Vagina (tissue), 2 donors: ENCODE measurements at regions not wholly inside any gene's neighbourhood (a gene's known extent, or its start where the extent isn't known, plus 50 kb on each side); places are given as distances from the start of the nearest gene placed in this dataset.
"Not testable (repeated sequence)": the region's sequence is repeated elsewhere in the genome, so short reads cannot be mapped to it uniquely, and the experiment has no call there.

Source experiments
- DNase-seq, 2 donors: peaks; one replicate each; pipeline ENCODE4 v3.0.0-alpha.2; 2017; ENCODE audit errors: extremely low spot score in 2 of 2
- H3K27ac ChIP-seq: fragments of 200-600 bp; sonication (generic); one replicate; pipeline ENCODE4 v1.5.1; 2019
- H3K27me3 ChIP-seq: fragments of 200-600 bp; sonication (generic); one replicate; pipeline ENCODE4 v1.5.1; 2019
- H3K36me3 ChIP-seq, 2 donors: fragments of 200-600 bp; sonication (generic); one replicate each; pipeline ENCODE4 v1.5.1; 2017 to 2019
- H3K4me1 ChIP-seq: fragments of 200-600 bp; sonication (generic); one replicate; pipeline ENCODE4 v1.5.1; 2019
- H3K4me3 ChIP-seq, 2 donors: fragments of 200-600 bp; sonication (generic); 1 replicate in 1 of 2; 2 replicates in 1 of 2; pipeline ENCODE4 v1.5.1; 2016 to 2019
- H3K9me3 ChIP-seq: fragments of 200-600 bp; sonication (generic); one replicate; pipeline ENCODE4 v1.5.1; 2019
- CTCF ChIP-seq, 3 experiments: fragments of 450-650 bp in 2 of 3; fragments of 200-600 bp in 1 of 3; sonication (generic) in 1 of 3; IDR thresholded peaks; one replicate each; pipeline ENCODE4 v1.5.1; 2017 to 2019; ENCODE audit warnings: antibody characterized with exemption in 3 of 3, mild to moderate bottlenecking in 2 of 3, moderate library complexity in 2 of 3
- POLR2A ChIP-seq, 2 donors: fragments of 450-650 bp; IDR thresholded peaks; one replicate each; pipeline ENCODE4 v1.6.1; 2017; ENCODE audit warnings: antibody characterized with exemption in 2 of 2, mild to moderate bottlenecking in 2 of 2, moderate library complexity in 2 of 2
- POLR2AphosphoS5 ChIP-seq, 2 donors: sonication (generic); formaldehyde crosslinking; IDR thresholded peaks; one replicate each; pipeline ENCODE4 v1.9.0; 2017; ENCODE audit warnings: antibody characterized with exemption in 2 of 2, mild to moderate bottlenecking in 2 of 2, low read depth in 1 of 2; ENCODE audit not compliant: insufficient read depth in 1 of 2
- intact Hi-C: fragments of 100-400 bp; cut with DNase I; formaldehyde crosslinking; loops from one replicate; pipeline ENCODE4 v1.15.1; 2023

GRCh38 chr1:157334041-157334440, 195.8 kb upstream of the ETV3 start:
- H3K27me3 ChIP-seq: no peaks in the 10 kb centered on the region
- TF ChIP-seq POLR2A (IDR thresholded peaks at IDR 0.05) (no peak), CTCF (IDR thresholded peaks at IDR 0.05) (no peak), POLR2AphosphoS5 (IDR thresholded peaks at IDR 0.05; ENCODE audit: insufficient read depth in 1 of 2, low read depth in 1 of 2) (no peak)
- no peaks in the 10 kb centered on the region for H3K36me3 ChIP-seq
- intact Hi-C loops: no loop called here
- no peak for DNase-seq
- no peaks in the 10 kb centered on the region for H3K9me3 ChIP-seq
- no peaks in the 10 kb centered on the region for H3K4me1 ChIP-seq
- H3K27ac ChIP-seq: no peak overlapping the region
- no peak overlapping the region for H3K4me3 ChIP-seq

- H3K9me3 ChIP-seq, H3K27ac ChIP-seq, H3K4me1 ChIP-seq, H3K36me3 ChIP-seq, H3K4me3 ChIP-seq, H3K27me3 ChIP-seq, DNase-seq, intact Hi-C loops: not testable (repeated sequence)
These were observed 192.0 kb upstream of the ETV3 start for GRCh38 chr1:157330177-157330576.

- H3K4me3 ChIP-seq, intact Hi-C loops, H3K27me3 ChIP-seq, DNase-seq, H3K4me1 ChIP-seq, H3K9me3 ChIP-seq, H3K27ac ChIP-seq, H3K36me3 ChIP-seq: not testable (repeated sequence)
These were observed 189.9 kb upstream of the ETV3 start for GRCh38 chr1:157328120-157328519.

- intact Hi-C loops: no loop called here
- Histone ChIP-seq H3K27me3 (no peaks in the 10 kb centered on the region), H3K4me1 (no peaks in the 10 kb centered on the region), H3K36me3 (no peaks in the 10 kb centered on the region), H3K9me3 (no peaks in the 10 kb centered on the region), H3K27ac (no peak overlapping the region), H3K4me3 (no peak overlapping the region)
- DNase-seq: no peak
- no peak for TF ChIP-seq CTCF (IDR thresholded peaks at IDR 0.05)
- no peak for TF ChIP-seq POLR2A (IDR thresholded peaks at IDR 0.05)
- TF ChIP-seq POLR2AphosphoS5 (IDR thresholded peaks at IDR 0.05; ENCODE audit: insufficient read depth in 1 of 2, low read depth in 1 of 2): no peak
These were observed 188.1 kb upstream of the ETV3 start for GRCh38 chr1:157326173-157326859.

GRCh38 chr1:157325220-157325619, 187.0 kb upstream of the ETV3 start:
- TF ChIP-seq CTCF (IDR thresholded peaks at IDR 0.05) (no peak), POLR2A (IDR thresholded peaks at IDR 0.05) (no peak), POLR2AphosphoS5 (IDR thresholded peaks at IDR 0.05; ENCODE audit: insufficient read depth in 1 of 2, low read depth in 1 of 2) (no peak)
- intact Hi-C loops: no loop called here

GRCh38 chr1:157321972-157322371, 183.8 kb upstream of the ETV3 start:
- H3K36me3 ChIP-seq, H3K27me3 ChIP-seq, intact Hi-C loops, H3K27ac ChIP-seq, DNase-seq, H3K4me3 ChIP-seq, H3K4me1 ChIP-seq, H3K9me3 ChIP-seq: not testable (repeated sequence)

More at GRCh38 chr1:157325220-157325619, 187.0 kb upstream of the ETV3 start:
- no peaks in the 10 kb centered on the region for H3K4me1 ChIP-seq
- H3K36me3 ChIP-seq: no peaks in the 10 kb centered on the region
- H3K9me3 ChIP-seq: no peaks in the 10 kb centered on the region
- no peak overlapping the region for H3K27ac ChIP-seq
- H3K27me3 ChIP-seq: no peaks in the 10 kb centered on the region
- no peak for DNase-seq
- H3K4me3 ChIP-seq: no peak overlapping the region

- Histone ChIP-seq H3K27me3 (no peaks in the 10 kb centered on the region), H3K4me3 (no peak overlapping the region), H3K9me3 (no peaks in the 10 kb centered on the region), H3K27ac (no peak overlapping the region), H3K36me3 (no peaks in the 10 kb centered on the region), H3K4me1 (no peaks in the 10 kb centered on the region)
- DNase-seq: no peak
- intact Hi-C loops: no loop called here
- TF ChIP-seq POLR2AphosphoS5 (IDR thresholded peaks at IDR 0.05; ENCODE audit: insufficient read depth in 1 of 2, low read depth in 1 of 2): no peak
- TF ChIP-seq CTCF (IDR thresholded peaks at IDR 0.05): no peak
- no peak for TF ChIP-seq POLR2A (IDR thresholded peaks at IDR 0.05)
These were observed 181.4 kb upstream of the ETV3 start for GRCh38 chr1:157319567-157319966.

- H3K4me1 ChIP-seq, H3K4me3 ChIP-seq, H3K27me3 ChIP-seq, H3K36me3 ChIP-seq, intact Hi-C loops, H3K9me3 ChIP-seq, H3K27ac ChIP-seq, DNase-seq: not testable (repeated sequence)
These were observed 179.0 kb upstream of the ETV3 start for GRCh38 chr1:157317229-157317628.
